Fibroblast of the aortic adventitia (primary cell): ENCODE measurements at regions not wholly inside any gene's neighbourhood (a gene's known extent, or its start where the extent isn't known, plus 50 kb on each side); places are given as distances from the start of the nearest gene placed in this dataset.
A peak's percentile ranks its signal among the peaks of the same experiment; 100 is the strongest.

Experiments
- DNase-seq: peaks from one replicate; pipeline ENCODE4 v3.0.0-alpha.2; 2010; ENCODE audit warnings: low read depth
- H3K4me3 ChIP-seq: 2 replicates; pipeline ENCODE4 v1.5.1; 2011; ENCODE audit warnings: low read depth, mild to moderate bottlenecking, control low read depth, low read length, moderate library complexity
- TF ChIP-seq, protein P1 (sequence below): IDR thresholded peaks from 2 replicates; pipeline ENCODE4 v1.5.1; 2011; ENCODE audit warnings: mild to moderate bottlenecking, low read length, control low read depth, inconsistent platforms; ENCODE audit not compliant: insufficient read depth

- H3K4me3 ChIP-seq: no peak overlapping the region
- TF ChIP-seq, protein P1, sequence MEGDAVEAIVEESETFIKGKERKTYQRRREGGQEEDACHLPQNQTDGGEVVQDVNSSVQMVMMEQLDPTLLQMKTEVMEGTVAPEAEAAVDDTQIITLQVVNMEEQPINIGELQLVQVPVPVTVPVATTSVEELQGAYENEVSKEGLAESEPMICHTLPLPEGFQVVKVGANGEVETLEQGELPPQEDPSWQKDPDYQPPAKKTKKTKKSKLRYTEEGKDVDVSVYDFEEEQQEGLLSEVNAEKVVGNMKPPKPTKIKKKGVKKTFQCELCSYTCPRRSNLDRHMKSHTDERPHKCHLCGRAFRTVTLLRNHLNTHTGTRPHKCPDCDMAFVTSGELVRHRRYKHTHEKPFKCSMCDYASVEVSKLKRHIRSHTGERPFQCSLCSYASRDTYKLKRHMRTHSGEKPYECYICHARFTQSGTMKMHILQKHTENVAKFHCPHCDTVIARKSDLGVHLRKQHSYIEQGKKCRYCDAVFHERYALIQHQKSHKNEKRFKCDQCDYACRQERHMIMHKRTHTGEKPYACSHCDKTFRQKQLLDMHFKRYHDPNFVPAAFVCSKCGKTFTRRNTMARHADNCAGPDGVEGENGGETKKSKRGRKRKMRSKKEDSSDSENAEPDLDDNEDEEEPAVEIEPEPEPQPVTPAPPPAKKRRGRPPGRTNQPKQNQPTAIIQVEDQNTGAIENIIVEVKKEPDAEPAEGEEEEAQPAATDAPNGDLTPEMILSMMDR: no peak
- DNase-seq: no peak
Measured at GRCh38 chr3:35944926-35945710, 305.8 kb downstream of the ARPP21 start.

- peak; percentile 75 for DNase-seq
- TF ChIP-seq, protein P1: peak; percentile 53
- H3K4me3 ChIP-seq: no peak overlapping the region
Measured at GRCh38 chr3:35946121-35946853, 307.0 kb downstream of the ARPP21 start.

GRCh38 chr3:35946854-35947515 is 307.7 kb downstream of the ARPP21 start:
- TF ChIP-seq, protein P1: no peak
- no peak for DNase-seq

DNA sequence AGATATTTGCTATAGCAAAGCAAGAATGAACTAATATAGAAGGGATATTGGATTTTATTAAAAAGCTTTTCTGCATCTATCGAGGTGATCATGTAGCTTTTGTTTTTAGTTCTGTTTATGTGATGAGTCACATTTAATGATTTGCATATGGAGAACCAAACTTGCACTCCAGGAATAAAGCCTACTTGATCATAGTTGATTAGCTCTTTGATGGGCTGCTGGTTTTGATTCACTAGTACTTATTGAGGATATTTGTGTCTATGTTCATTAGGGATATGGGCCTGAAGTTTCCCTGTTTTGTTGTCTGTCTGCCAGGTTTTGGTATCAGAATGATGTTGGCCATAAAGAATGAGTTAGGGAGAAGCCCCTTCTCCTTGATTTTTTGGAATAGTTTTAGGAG is 310.7 kb downstream of the ARPP21 start:
- H3K4me3 ChIP-seq: no peak overlapping the region

More at GRCh38 chr3:35946854-35947515, 307.7 kb downstream of the ARPP21 start:
- H3K4me3 ChIP-seq: no peak overlapping the region

GRCh38 chr3:35954413-35954812 is 315.1 kb downstream of the ARPP21 start:
- DNase-seq: no peak
- no peak overlapping the region for H3K4me3 ChIP-seq
- TF ChIP-seq, protein P1: no peak

More for the DNA sequence above, 310.7 kb downstream of the ARPP21 start:
- no peak for DNase-seq
- TF ChIP-seq, protein P1: no peak

DNA sequence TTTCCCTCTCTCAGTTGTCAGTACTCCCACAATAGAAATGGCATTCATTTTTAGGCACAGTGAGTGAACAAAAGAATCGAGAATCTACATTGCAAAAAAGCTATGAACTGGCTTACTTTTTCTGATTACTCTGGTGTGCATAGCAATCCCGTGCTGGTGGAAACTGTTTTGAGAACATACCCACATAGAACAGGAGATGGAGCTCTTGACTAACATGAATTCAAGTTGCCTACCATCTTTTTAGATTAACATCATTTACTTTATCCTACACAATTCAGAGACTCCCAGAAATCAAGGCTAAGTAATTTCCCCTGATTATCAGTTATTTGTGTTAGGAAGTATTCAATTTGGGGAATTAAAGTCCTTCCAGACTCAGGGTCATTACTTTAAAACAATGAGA is 326.6 kb downstream of the ARPP21 start:
- peak; percentile 81 for DNase-seq
- H3K4me3 ChIP-seq: no peak overlapping the region
- TF ChIP-seq, protein P1: peak; percentile 71
